ENCODE measurements at regions not wholly inside any gene's neighbourhood (a gene's known extent, or its start where the extent isn't known, plus 50 kb on each side); places are given as distances from the start of the nearest gene placed in this dataset.
A peak's percentile ranks its signal among the peaks of the same experiment; 100 is the strongest.
"Not testable (repeated sequence)": the region's sequence is repeated elsewhere in the genome, so short reads cannot be mapped to it uniquely, and the experiment has no call there.

GRCh38 chr6:14585689-14586088, 468.1 kb downstream of the CD83 start:
- intact Hi-C loops (cut with micrococcal nuclease), result no loop called here
- ATAC-seq, result peak; percentile 28

GRCh38 chr6:14589175-14589574, 471.6 kb downstream of the CD83 start:
- no peak for ATAC-seq
- intact Hi-C loops (cut with micrococcal nuclease), result no loop called here
- no peak for DNase-seq

More at GRCh38 chr6:14585689-14586088, 468.1 kb downstream of the CD83 start:
- DNase-seq, result no peak

GRCh38 chr6:14590586-14590985, 473.0 kb downstream of the CD83 start:
- ATAC-seq (no peak), DNase-seq (no peak)
- intact Hi-C loops (cut with micrococcal nuclease), result no loop called here

- intact Hi-C loops (cut with micrococcal nuclease), result no loop called here
- ATAC-seq (no peak), DNase-seq (no peak)
These were observed 474.4 kb downstream of the CD83 start for GRCh38 chr6:14591998-14592397.

- intact Hi-C loops (cut with micrococcal nuclease), result no loop called here
- DNase-seq (no peak), ATAC-seq (no peak)
These were observed 475.7 kb downstream of the CD83 start for GRCh38 chr6:14593286-14593685.

GRCh38 chr6:14595751-14596150, 478.2 kb downstream of the CD83 start:
- intact Hi-C loops (cut with micrococcal nuclease), result no loop called here
- no peak for DNase-seq
- ATAC-seq, result no peak

GRCh38 chr6:14596410-14596809, 478.8 kb downstream of the CD83 start:
- no peak for DNase-seq
- intact Hi-C loops (cut with micrococcal nuclease), result no loop called here
- ATAC-seq, result no peak

- no peak for ATAC-seq
- intact Hi-C loops (cut with micrococcal nuclease), result no loop called here
- DNase-seq, result no peak
These were observed 479.5 kb downstream of the CD83 start for GRCh38 chr6:14597090-14597489.

- no peak for DNase-seq
- ATAC-seq, result no peak
These were observed 480.7 kb downstream of the CD83 start for GRCh38 chr6:14598017-14598864.

GRCh38 chr6:14600306-14600705, 482.7 kb downstream of the CD83 start:
- DNase-seq; ATAC-seq; intact Hi-C loops (cut with micrococcal nuclease): not testable (repeated sequence)

More at GRCh38 chr6:14598017-14598864, 480.7 kb downstream of the CD83 start:
- intact Hi-C loops (cut with micrococcal nuclease), result no loop called here

GRCh38 chr6:14601490-14601889, 483.9 kb downstream of the CD83 start:
- ATAC-seq (no peak), DNase-seq (no peak)
- intact Hi-C loops (cut with micrococcal nuclease), result no loop called here

GRCh38 chr6:14606353-14606752, 488.8 kb downstream of the CD83 start:
- intact Hi-C loops (cut with micrococcal nuclease), result no loop called here
- DNase-seq (no peak), ATAC-seq (no peak)

GRCh38 chr6:14610141-14610540, 492.6 kb downstream of the CD83 start:
- DNase-seq, result no peak
- intact Hi-C loops (cut with micrococcal nuclease), result no loop called here
- no peak for ATAC-seq

GRCh38 chr6:14612016-14612980, 494.7 kb downstream of the CD83 start:
- intact Hi-C loops (cut with micrococcal nuclease), result no loop called here
- ATAC-seq, result no peak

GRCh38 chr6:14614631-14615030, 497.1 kb downstream of the CD83 start:
- no peak for DNase-seq
- intact Hi-C loops (cut with micrococcal nuclease), result no loop called here

More at GRCh38 chr6:14612016-14612980, 494.7 kb downstream of the CD83 start:
- DNase-seq, result no peak

GRCh38 chr6:14616656-14617055, 499.1 kb downstream of the CD83 start:
- no peak for DNase-seq
- intact Hi-C loops (cut with micrococcal nuclease), result no loop called here
- no peak for ATAC-seq

More at GRCh38 chr6:14614631-14615030, 497.1 kb downstream of the CD83 start:
- ATAC-seq, result no peak

GRCh38 chr6:14618759-14619418, 501.3 kb downstream of the CD83 start:
- intact Hi-C loops (cut with micrococcal nuclease), result no loop called here
- DNase-seq, result no peak
- no peak for ATAC-seq

GRCh38 chr6:14619419-14619781, 501.8 kb downstream of the CD83 start:
- DNase-seq, result peak; percentile 57
- ATAC-seq, result peak; percentile 78
- intact Hi-C loops (cut with micrococcal nuclease), result no loop called here

- DNase-seq (no peak), ATAC-seq (peak; percentile 23)
- intact Hi-C loops (cut with micrococcal nuclease), result no loop called here
These were observed 502.9 kb downstream of the CD83 start for GRCh38 chr6:14620522-14620921.
